ENCODE measurements at regions not wholly inside any gene's neighbourhood (a gene's known extent, or its start where the extent isn't known, plus 50 kb on each side); places are given as distances from the start of the nearest gene placed in this dataset.

- TF ChIP-seq POLR2AphosphoS5 (IDR thresholded peaks at IDR 0.05) (no peak), POLR2A (IDR thresholded peaks at IDR 0.05; ENCODE audit: low read depth) (no peak), CTCF (IDR thresholded peaks at IDR 0.05) (no peak), EP300 (IDR thresholded peaks at IDR 0.05) (no peak)
Measured at GRCh38 chr6:164210783-164211182, 796.3 kb downstream of the QKI start.

Data from esophagus muscularis mucosa (tissue), 4 donors.